ENCODE measurements at regions not wholly inside any gene's neighbourhood (a gene's known extent, or its start where the extent isn't known, plus 50 kb on each side); places are given as distances from the start of the nearest gene placed in this dataset.

GRCh38 chr2:18656048-18656447 lies 66.7 kb upstream of the NT5C1B start:
- ATAC-seq = no peak

GRCh38 chr2:18651842-18652774 lies 62.7 kb upstream of the NT5C1B start:
- intact Hi-C loops (cut with DNase I; ENCODE audit: low total_unique reads) (no loop called here), in situ Hi-C loops (cut with MboI; ENCODE audit: low sequenced_read_pairs in 4 of 4) (no loop called here)
- H3K9me3 ChIP-seq = no peaks in the 10 kb centered on the region
- H3K4me3 ChIP-seq = no peak overlapping the region
- no peaks in the 10 kb centered on the region for H3K36me3 ChIP-seq
- H3K27ac ChIP-seq = no peak overlapping the region
- no peaks in the 10 kb centered on the region for H3K27me3 ChIP-seq
- no peak for ATAC-seq
- no peak for TF ChIP-seq POLR2A (IDR thresholded peaks at IDR 0.05)
- TF ChIP-seq CTCF (IDR thresholded peaks at IDR 0.05 in 4 of 5, conservative IDR thresholded peaks at IDR 0.05 in 1 of 5) = no peak
- no peak for DNase-seq
- H3K4me1 ChIP-seq = peaks cover 0 to 4% of the 10 kb centered on the region in 2 donors

More at GRCh38 chr2:18656048-18656447, 66.7 kb upstream of the NT5C1B start:
- DNase-seq = no peak
- Histone ChIP-seq H3K9me3 (no peaks in the 10 kb centered on the region), H3K36me3 (no peaks in the 10 kb centered on the region), H3K27ac (no peak overlapping the region), H3K4me1 (no peaks in the 10 kb centered on the region), H3K27me3 (no peaks in the 10 kb centered on the region), H3K4me3 (no peak overlapping the region)
- intact Hi-C loops (cut with DNase I; ENCODE audit: low total_unique reads) = no loop called here
- in situ Hi-C loops (cut with MboI; ENCODE audit: low sequenced_read_pairs in 4 of 4) = no loop called here
- TF ChIP-seq POLR2A (IDR thresholded peaks at IDR 0.05) (no peak), CTCF (IDR thresholded peaks at IDR 0.05 in 4 of 5, conservative IDR thresholded peaks at IDR 0.05 in 1 of 5) (no peak)

- ATAC-seq (no peak), DNase-seq (no peak)
- Histone ChIP-seq H3K27ac (no peak overlapping the region), H3K4me1 (peaks cover 0 to 4% of the 10 kb centered on the region in 2 donors), H3K27me3 (no peaks in the 10 kb centered on the region), H3K4me3 (no peak overlapping the region), H3K36me3 (no peaks in the 10 kb centered on the region), H3K9me3 (no peaks in the 10 kb centered on the region)
- in situ Hi-C loops (cut with MboI; ENCODE audit: low sequenced_read_pairs in 4 of 4) (no loop called here), intact Hi-C loops (cut with DNase I; ENCODE audit: low total_unique reads) (no loop called here)
- TF ChIP-seq POLR2A (IDR thresholded peaks at IDR 0.05) (no peak), CTCF (IDR thresholded peaks at IDR 0.05 in 4 of 5, conservative IDR thresholded peaks at IDR 0.05 in 1 of 5) (no peak)
These were observed 60.9 kb upstream of the NT5C1B start for GRCh38 chr2:18650221-18650620.

- Histone ChIP-seq H3K27me3 (no peaks in the 10 kb centered on the region), H3K9me3 (no peaks in the 10 kb centered on the region), H3K4me3 (no peak overlapping the region), H3K36me3 (no peaks in the 10 kb centered on the region), H3K27ac (no peak overlapping the region), H3K4me1 (peaks cover 0 to 4% of the 10 kb centered on the region in 2 donors)
- in situ Hi-C loops (cut with MboI; ENCODE audit: low sequenced_read_pairs in 4 of 4) (no loop called here), intact Hi-C loops (cut with DNase I; ENCODE audit: low total_unique reads) (no loop called here)
- no peak for ATAC-seq
- no peak for DNase-seq
- no peak for TF ChIP-seq CTCF (IDR thresholded peaks at IDR 0.05 in 4 of 5, conservative IDR thresholded peaks at IDR 0.05 in 1 of 5)
- no peak for TF ChIP-seq POLR2A (IDR thresholded peaks at IDR 0.05)
These were observed 60.2 kb upstream of the NT5C1B start for GRCh38 chr2:18649502-18650135.
